ENCODE measurements at regions not wholly inside any gene's neighbourhood (a gene's known extent, or its start where the extent isn't known, plus 50 kb on each side); places are given as distances from the start of the nearest gene placed in this dataset.

DNA sequence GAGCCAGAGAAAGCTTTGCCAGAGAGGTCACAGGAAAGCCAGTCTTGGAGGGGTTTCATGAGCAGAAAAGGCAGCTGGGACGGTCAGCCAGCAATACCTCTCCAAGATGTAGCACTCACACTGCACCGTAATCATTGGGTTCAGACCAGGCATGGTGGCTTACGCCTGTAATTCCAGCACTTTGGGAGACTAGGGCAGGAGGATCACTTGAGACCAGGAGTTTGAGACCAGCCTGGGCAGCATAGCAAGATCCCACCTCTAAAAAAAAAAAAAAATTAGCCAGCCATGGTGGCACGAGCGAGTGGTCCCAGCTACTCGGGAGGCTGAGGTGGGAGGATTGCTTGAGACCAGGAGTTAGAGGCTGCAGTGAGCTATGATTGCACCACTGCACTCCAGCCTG lies 90.2 kb upstream of the CUX1 start:
- TF ChIP-seq POLR2A (IDR thresholded peaks at IDR 0.05) (no peak), EP300 (IDR thresholded peaks at IDR 0.05) (no peak)
- TF ChIP-seq, protein P1, sequence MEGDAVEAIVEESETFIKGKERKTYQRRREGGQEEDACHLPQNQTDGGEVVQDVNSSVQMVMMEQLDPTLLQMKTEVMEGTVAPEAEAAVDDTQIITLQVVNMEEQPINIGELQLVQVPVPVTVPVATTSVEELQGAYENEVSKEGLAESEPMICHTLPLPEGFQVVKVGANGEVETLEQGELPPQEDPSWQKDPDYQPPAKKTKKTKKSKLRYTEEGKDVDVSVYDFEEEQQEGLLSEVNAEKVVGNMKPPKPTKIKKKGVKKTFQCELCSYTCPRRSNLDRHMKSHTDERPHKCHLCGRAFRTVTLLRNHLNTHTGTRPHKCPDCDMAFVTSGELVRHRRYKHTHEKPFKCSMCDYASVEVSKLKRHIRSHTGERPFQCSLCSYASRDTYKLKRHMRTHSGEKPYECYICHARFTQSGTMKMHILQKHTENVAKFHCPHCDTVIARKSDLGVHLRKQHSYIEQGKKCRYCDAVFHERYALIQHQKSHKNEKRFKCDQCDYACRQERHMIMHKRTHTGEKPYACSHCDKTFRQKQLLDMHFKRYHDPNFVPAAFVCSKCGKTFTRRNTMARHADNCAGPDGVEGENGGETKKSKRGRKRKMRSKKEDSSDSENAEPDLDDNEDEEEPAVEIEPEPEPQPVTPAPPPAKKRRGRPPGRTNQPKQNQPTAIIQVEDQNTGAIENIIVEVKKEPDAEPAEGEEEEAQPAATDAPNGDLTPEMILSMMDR (IDR thresholded peaks at IDR 0.05) = no peak
